ENCODE measurements at regions not wholly inside any gene's neighbourhood (a gene's known extent, or its start where the extent isn't known, plus 50 kb on each side); places are given as distances from the start of the nearest gene placed in this dataset.

DNA sequence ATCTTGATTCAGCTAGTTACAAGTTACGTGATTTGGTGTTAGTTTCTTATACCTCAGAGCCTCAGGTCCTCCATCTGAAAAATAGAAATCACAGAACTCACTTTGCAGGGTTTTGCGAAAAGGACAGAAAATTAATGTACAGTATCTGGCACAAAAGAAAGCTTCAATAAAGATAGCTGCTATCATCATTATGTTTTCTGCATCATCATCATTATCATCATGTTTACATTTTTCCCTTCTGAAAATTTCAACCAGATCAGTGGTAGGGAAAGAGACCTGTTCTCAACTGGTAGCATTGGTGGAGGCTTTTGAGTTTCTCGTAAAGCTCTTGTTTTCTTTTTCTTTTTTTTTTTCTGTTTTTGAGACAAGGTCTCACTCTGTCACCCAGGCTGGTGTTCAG, 174.7 kb upstream of the PBX1 start:
- intact Hi-C loops (cut with micrococcal nuclease): no loop called here
- H3K4me1 ChIP-seq (ENCODE audit: control insufficient read depth in 1 of 2, insufficient read depth in 2 of 2, low read length in 2 of 2): no peaks in the 10 kb centered on the region; a peak in 1 of 4 replicates
- no peak overlapping the region for H3K4me3 ChIP-seq (replicated peaks in 1 of 2; ENCODE audit: low read depth in 1 of 2, low read length in 2 of 2)
- ChIA-PET CTCF (no interaction called here), POLR2A (no interaction called here), RAD21 (ENCODE audit: low non-redundant PET in 1 of 2, low total read pairs in 2 of 2, uncharacterized antibody in 2 of 2, unreplicated experiment in 2 of 2) (no interaction called here)
- H3K36me3 ChIP-seq (ENCODE audit: control insufficient read depth in 1 of 2, insufficient read depth in 2 of 2, low read length in 2 of 2): no peaks in the 10 kb centered on the region
- no TSS peak for BruUV-seq (replicated peaks)
- no peak for DNase-seq (ENCODE audit: low read depth, low spot score)
- no peaks in the 10 kb centered on the region for H3K9me2 ChIP-seq (ENCODE audit: insufficient read depth)
- no peak overlapping the region for H2AFZ ChIP-seq (ENCODE audit: low read depth, low read length, poor library complexity, severe bottlenecking)
- H3K4me2 ChIP-seq (ENCODE audit: low read length): no peak overlapping the region
- H3K27ac ChIP-seq (ENCODE audit: low read depth, low read length): no peak overlapping the region
- H3K27me3 ChIP-seq (ENCODE audit: insufficient read depth, low read length): no peaks in the 10 kb centered on the region
- no peaks in the 10 kb centered on the region for H3K9me3 ChIP-seq (ENCODE audit: control insufficient read depth in 1 of 2, insufficient read depth in 1 of 2, low read depth in 1 of 2, low read length in 2 of 2)
- H3K9ac ChIP-seq (ENCODE audit: low read length): no peak overlapping the region
- TF ChIP-seq FOSL1 (IDR thresholded peaks at IDR 0.05; ENCODE audit: low read depth) (no peak), EZH2 (IDR thresholded peaks at IDR 0.05) (no peak), EZH2phosphoT487 (IDR thresholded peaks at IDR 0.05; ENCODE audit: borderline replicate concordance) (no peak), SP1 (IDR thresholded peaks at IDR 0.05; ENCODE audit: low read depth) (no peak), CEBPB (IDR thresholded peaks at IDR 0.05; ENCODE audit: low read depth) (no peak), POLR2A (IDR thresholded peaks at IDR 0.05; ENCODE audit: borderline replicate concordance, extremely low read depth, insufficient read depth, insufficient read length) (no peak), RAD21 (IDR thresholded peaks at IDR 0.05; ENCODE audit: low read depth) (no peak), YY1 (IDR thresholded peaks at IDR 0.05; ENCODE audit: extremely low read depth, insufficient replicate concordance, low read depth, low read length) (no peak), EGR1 (IDR thresholded peaks at IDR 0.05; ENCODE audit: low read depth) (no peak), JUND (IDR thresholded peaks at IDR 0.05) (no peak), SIN3A (IDR thresholded peaks at IDR 0.05; ENCODE audit: low read depth) (no peak), ZFX (IDR thresholded peaks at IDR 0.05) (no peak)
- TF ChIP-seq, protein P1, sequence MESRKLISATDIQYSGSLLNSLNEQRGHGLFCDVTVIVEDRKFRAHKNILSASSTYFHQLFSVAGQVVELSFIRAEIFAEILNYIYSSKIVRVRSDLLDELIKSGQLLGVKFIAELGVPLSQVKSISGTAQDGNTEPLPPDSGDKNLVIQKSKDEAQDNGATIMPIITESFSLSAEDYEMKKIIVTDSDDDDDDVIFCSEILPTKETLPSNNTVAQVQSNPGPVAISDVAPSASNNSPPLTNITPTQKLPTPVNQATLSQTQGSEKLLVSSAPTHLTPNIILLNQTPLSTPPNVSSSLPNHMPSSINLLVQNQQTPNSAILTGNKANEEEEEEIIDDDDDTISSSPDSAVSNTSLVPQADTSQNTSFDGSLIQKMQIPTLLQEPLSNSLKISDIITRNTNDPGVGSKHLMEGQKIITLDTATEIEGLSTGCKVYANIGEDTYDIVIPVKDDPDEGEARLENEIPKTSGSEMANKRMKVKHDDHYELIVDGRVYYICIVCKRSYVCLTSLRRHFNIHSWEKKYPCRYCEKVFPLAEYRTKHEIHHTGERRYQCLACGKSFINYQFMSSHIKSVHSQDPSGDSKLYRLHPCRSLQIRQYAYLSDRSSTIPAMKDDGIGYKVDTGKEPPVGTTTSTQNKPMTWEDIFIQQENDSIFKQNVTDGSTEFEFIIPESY (IDR thresholded peaks at IDR 0.05; ENCODE audit: extremely low read depth, insufficient replicate concordance, low read length): no peak
- TF ChIP-seq, protein P2, sequence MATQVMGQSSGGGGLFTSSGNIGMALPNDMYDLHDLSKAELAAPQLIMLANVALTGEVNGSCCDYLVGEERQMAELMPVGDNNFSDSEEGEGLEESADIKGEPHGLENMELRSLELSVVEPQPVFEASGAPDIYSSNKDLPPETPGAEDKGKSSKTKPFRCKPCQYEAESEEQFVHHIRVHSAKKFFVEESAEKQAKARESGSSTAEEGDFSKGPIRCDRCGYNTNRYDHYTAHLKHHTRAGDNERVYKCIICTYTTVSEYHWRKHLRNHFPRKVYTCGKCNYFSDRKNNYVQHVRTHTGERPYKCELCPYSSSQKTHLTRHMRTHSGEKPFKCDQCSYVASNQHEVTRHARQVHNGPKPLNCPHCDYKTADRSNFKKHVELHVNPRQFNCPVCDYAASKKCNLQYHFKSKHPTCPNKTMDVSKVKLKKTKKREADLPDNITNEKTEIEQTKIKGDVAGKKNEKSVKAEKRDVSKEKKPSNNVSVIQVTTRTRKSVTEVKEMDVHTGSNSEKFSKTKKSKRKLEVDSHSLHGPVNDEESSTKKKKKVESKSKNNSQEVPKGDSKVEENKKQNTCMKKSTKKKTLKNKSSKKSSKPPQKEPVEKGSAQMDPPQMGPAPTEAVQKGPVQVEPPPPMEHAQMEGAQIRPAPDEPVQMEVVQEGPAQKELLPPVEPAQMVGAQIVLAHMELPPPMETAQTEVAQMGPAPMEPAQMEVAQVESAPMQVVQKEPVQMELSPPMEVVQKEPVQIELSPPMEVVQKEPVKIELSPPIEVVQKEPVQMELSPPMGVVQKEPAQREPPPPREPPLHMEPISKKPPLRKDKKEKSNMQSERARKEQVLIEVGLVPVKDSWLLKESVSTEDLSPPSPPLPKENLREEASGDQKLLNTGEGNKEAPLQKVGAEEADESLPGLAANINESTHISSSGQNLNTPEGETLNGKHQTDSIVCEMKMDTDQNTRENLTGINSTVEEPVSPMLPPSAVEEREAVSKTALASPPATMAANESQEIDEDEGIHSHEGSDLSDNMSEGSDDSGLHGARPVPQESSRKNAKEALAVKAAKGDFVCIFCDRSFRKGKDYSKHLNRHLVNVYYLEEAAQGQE (IDR thresholded peaks at IDR 0.05; ENCODE audit: low read depth): no peak
- TF ChIP-seq, protein P3, sequence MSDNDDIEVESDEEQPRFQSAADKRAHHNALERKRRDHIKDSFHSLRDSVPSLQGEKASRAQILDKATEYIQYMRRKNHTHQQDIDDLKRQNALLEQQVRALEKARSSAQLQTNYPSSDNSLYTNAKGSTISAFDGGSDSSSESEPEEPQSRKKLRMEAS (IDR thresholded peaks at IDR 0.05): no peak
- no peaks in the 10 kb centered on the region for H3K79me2 ChIP-seq (ENCODE audit: insufficient read depth, low read length)
- ATAC-seq: no peak
- no peaks in the 10 kb centered on the region for H4K20me1 ChIP-seq (ENCODE audit: insufficient read depth)

Measured in HCT116 (cell line).